H9 (cell line): ENCODE measurements at regions not wholly inside any gene's neighbourhood (a gene's known extent, or its start where the extent isn't known, plus 50 kb on each side); places are given as distances from the start of the nearest gene placed in this dataset.
"Not testable (repeated sequence)": the region's sequence is repeated elsewhere in the genome, so short reads cannot be mapped to it uniquely, and the experiment has no call there.

Experiments used
- DNase-seq: peaks from one replicate; pipeline ENCODE4 v3.0.0-alpha.2; 2017
- H2AFZ ChIP-seq: one replicate; pipeline ENCODE4 v1.6.1; 2013; ENCODE audit warnings: mild to moderate bottlenecking, low read length, control low read depth, moderate library complexity
- H2AK5ac ChIP-seq: 2 replicates; pipeline ENCODE4 v1.6.1; 2013; ENCODE audit warnings: low read length, control low read depth, mixed read lengths; ENCODE audit not compliant: insufficient read length
- H2BK120ac ChIP-seq: one replicate; pipeline ENCODE4 v1.6.1; 2013; ENCODE audit warnings: low read depth, mild to moderate bottlenecking, low read length, control low read depth, inconsistent platforms; ENCODE audit not compliant: poor library complexity, severe bottlenecking
- H2BK12ac ChIP-seq: 2 replicates; pipeline ENCODE4 v1.6.1; 2013; ENCODE audit warnings: low read length, control low read depth, mixed read lengths, low read depth; ENCODE audit not compliant: insufficient read length
- H2BK15ac ChIP-seq: 2 replicates; pipeline ENCODE4 v1.6.1; 2013; ENCODE audit warnings: low read depth, low read length, control low read depth
- H2BK20ac ChIP-seq: one replicate; pipeline ENCODE4 v1.6.1; 2013; ENCODE audit warnings: low read depth, mild to moderate bottlenecking, low read length, control low read depth, inconsistent platforms; ENCODE audit not compliant: poor library complexity, severe bottlenecking
- H2BK5ac ChIP-seq: 2 replicates; pipeline ENCODE4 v1.6.1; 2013; ENCODE audit warnings: low read length, control low read depth, mixed read lengths; ENCODE audit not compliant: insufficient read length
- H3K14ac ChIP-seq: 2 replicates; pipeline ENCODE4 v1.6.1; 2013; ENCODE audit warnings: low read length, control low read depth; ENCODE audit not compliant: insufficient read depth
- H3K18ac ChIP-seq: 2 replicates; pipeline ENCODE4 v1.6.1; 2013; ENCODE audit warnings: low read depth, mild to moderate bottlenecking, mixed read lengths, low read length, control low read depth; ENCODE audit not compliant: insufficient read length
- H3K23ac ChIP-seq: 2 replicates; pipeline ENCODE4 v1.6.1; 2013; ENCODE audit warnings: low read length, control low read depth, mixed read lengths, low read depth; ENCODE audit not compliant: insufficient read length
- H3K23me2 ChIP-seq: 2 replicates; pipeline ENCODE4 v1.6.1; 2013; ENCODE audit warnings: low read depth, mild to moderate bottlenecking, mixed read lengths, low read length, control low read depth; ENCODE audit not compliant: insufficient read length, poor library complexity, severe bottlenecking
- H3K27ac ChIP-seq: 2 replicates; pipeline ENCODE4 v1.5.1; 2013; ENCODE audit warnings: low read length, control low read depth, mixed read lengths, low read depth; ENCODE audit not compliant: insufficient read length
- H3K27me3 ChIP-seq: 2 replicates; pipeline ENCODE4 v1.6.1; 2013; ENCODE audit warnings: low read length, control low read depth, inconsistent platforms; ENCODE audit not compliant: insufficient read depth
- H3K4ac ChIP-seq: 2 replicates; pipeline ENCODE4 v1.6.1; 2013; ENCODE audit warnings: low read depth, mild to moderate bottlenecking, control low read depth, inconsistent platforms, low read length, moderate library complexity
- H3K4me1 ChIP-seq: 2 replicates; pipeline ENCODE4 v1.6.1; 2013; ENCODE audit warnings: low read length, control low read depth, inconsistent platforms; ENCODE audit not compliant: insufficient read depth
- H3K4me2 ChIP-seq: 2 replicates; pipeline ENCODE4 v1.6.1; 2013; ENCODE audit warnings: low read length, control low read depth, mixed read lengths; ENCODE audit not compliant: insufficient read length, insufficient read depth
- H3K56ac ChIP-seq: 2 replicates; pipeline ENCODE4 v1.6.1; 2013; ENCODE audit warnings: low read depth, mild to moderate bottlenecking, mixed read lengths, low read length, control low read depth; ENCODE audit not compliant: insufficient read length
- H3K79me1 ChIP-seq: 2 replicates; pipeline ENCODE4 v1.6.1; 2013; ENCODE audit warnings: low read depth, mild to moderate bottlenecking, moderate library complexity, low read length, control low read depth, inconsistent platforms; ENCODE audit not compliant: insufficient read depth, poor library complexity, severe bottlenecking
- H3K79me2 ChIP-seq: 2 replicates; pipeline ENCODE4 v1.6.1; 2013; ENCODE audit warnings: low read length, control low read depth, inconsistent platforms; ENCODE audit not compliant: insufficient read depth
- H3K9ac ChIP-seq: 2 replicates; pipeline ENCODE4 v1.6.1; 2013; ENCODE audit warnings: low read length, control low read depth, mixed read lengths; ENCODE audit not compliant: insufficient read length; ENCODE audit errors: extremely low read depth
- H3K9me3 ChIP-seq: one replicate; pipeline ENCODE4 v1.6.1; 2013; ENCODE audit warnings: low read depth, low read length, inconsistent platforms; ENCODE audit not compliant: control insufficient read depth
- H3T11ph ChIP-seq: one replicate; pipeline ENCODE4 v1.6.1; 2013; ENCODE audit warnings: mild to moderate bottlenecking, low read length, control low read depth, inconsistent platforms
- H4K20me1 ChIP-seq: one replicate; pipeline ENCODE4 v1.6.1; 2013; ENCODE audit not compliant: control insufficient read depth, insufficient read length, insufficient read depth
- H4K5ac ChIP-seq: 2 replicates; pipeline ENCODE4 v1.6.1; 2013; ENCODE audit warnings: low read depth, mild to moderate bottlenecking, mixed read lengths, low read length, control low read depth; ENCODE audit not compliant: insufficient read length
- H4K8ac ChIP-seq: replicated peaks from 2 replicates; pipeline ENCODE4 v1.6.1; 2013; ENCODE audit warnings: low read length, control low read depth, mixed read lengths, low read depth; ENCODE audit not compliant: insufficient read length
- H4K91ac ChIP-seq: 2 replicates; pipeline ENCODE4 v1.6.1; 2013; ENCODE audit warnings: low read depth, mild to moderate bottlenecking, moderate library complexity, mixed read lengths, low read length, control low read depth; ENCODE audit not compliant: insufficient read length
- H3K27ac Mint-ChIP-seq, 3 experiments: 2 replicates in 2 of 3; 3 replicates in 1 of 3; pipeline ENCODE4 v1.8.0; 2020 to 2021; ENCODE audit warnings: mixed read lengths in 3 of 3, mild to moderate bottlenecking in 1 of 3, moderate library complexity in 1 of 3
- H3K27me3 Mint-ChIP-seq: 2 replicates; pipeline ENCODE4 v1.8.0; 2021; ENCODE audit warnings: low read depth, mild to moderate bottlenecking, moderate library complexity, mixed read lengths
- H3K36me3 Mint-ChIP-seq, 3 experiments: 2 replicates in 2 of 3; 3 replicates in 1 of 3; pipeline ENCODE4 v1.8.0; 2020 to 2021; ENCODE audit warnings: low read depth in 3 of 3, mixed read lengths in 3 of 3; ENCODE audit not compliant: insufficient read depth in 1 of 3
- H3K4me1 Mint-ChIP-seq, 2 experiments: 2 replicates each; pipeline ENCODE4 v1.8.0; 2020; ENCODE audit warnings: mixed read lengths in 2 of 2
- H3K4me3 Mint-ChIP-seq, 2 experiments: 2 replicates in 1 of 2; 3 replicates in 1 of 2; pipeline ENCODE4 v1.8.0; 2020 to 2021; ENCODE audit warnings: mild to moderate bottlenecking in 2 of 2, mixed read lengths in 2 of 2, moderate library complexity in 1 of 2
- H3K9me3 Mint-ChIP-seq, 2 experiments: 2 replicates in 1 of 2; 3 replicates in 1 of 2; pipeline ENCODE4 v1.8.0; 2020; ENCODE audit warnings: mild to moderate bottlenecking in 2 of 2, mixed read lengths in 2 of 2, moderate library complexity in 1 of 2
- WGBS: extraction: QIAGEN DNeasy Blood & Tissue Kit; methylation state at CpG from one replicate; pipeline ENCODE4 v1.1.7; 2013; ENCODE audit warnings: missing lambda C conversion rate, low lambda C conversion rate, mixed read lengths; ENCODE audit not compliant: insufficient read length; ENCODE audit errors: extremely low coverage; 5-methylcytosine and 5-hydroxymethylcytosine counted together
- TF ChIP-seq, protein P1 (sequence below): fragments of 200-600 bp; sonication (generic); conservative IDR thresholded peaks from 3 replicates; pipeline ENCODE4 v1.8.0; 2021; ENCODE audit warnings: antibody characterized with exemption, mild to moderate bottlenecking

DNA sequence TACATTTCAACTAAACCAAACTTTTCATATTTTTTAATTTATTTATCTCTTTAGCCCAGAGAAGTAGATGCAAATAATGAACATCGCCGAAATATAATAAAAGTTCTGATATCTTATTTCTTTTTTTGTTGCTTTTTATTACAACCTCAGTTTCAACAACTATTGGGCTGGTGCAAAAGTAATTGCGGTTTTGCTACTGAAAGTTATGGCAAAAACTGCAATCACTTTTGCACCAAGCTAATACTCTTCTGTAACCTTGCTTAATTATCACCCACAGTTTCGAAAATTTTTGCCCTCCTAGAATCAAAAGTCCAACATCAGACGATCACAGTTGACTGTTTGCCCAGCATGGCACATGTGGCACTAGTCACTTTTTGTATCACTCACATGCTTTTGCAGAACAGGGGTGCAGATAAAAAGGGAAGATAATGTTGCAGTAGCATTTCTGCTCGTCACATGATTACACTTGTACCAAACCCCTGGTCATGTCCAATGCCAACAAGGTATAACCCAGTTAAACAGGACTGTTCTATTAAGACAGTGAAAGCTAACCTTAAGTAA, 242.4 kb upstream of the GALNT5 start:
- no peaks in the 10 kb centered on the region for H3K79me2 ChIP-seq
- no peak overlapping the region for H2BK20ac ChIP-seq
- no peak overlapping the region for H2BK12ac ChIP-seq
- no peak overlapping the region for H3T11ph ChIP-seq
- H3K18ac ChIP-seq: no peak overlapping the region
- Mint-ChIP-seq H3K27me3 (no peaks in the 10 kb centered on the region), H3K27ac (no peak overlapping the region), H3K4me3 (no peak overlapping the region), H3K9me3 (no peaks in the 10 kb centered on the region; a peak in 1 of 5 replicates), H3K36me3 (no peaks in the 10 kb centered on the region), H3K4me1 (no peaks in the 10 kb centered on the region)
- H3K23me2 ChIP-seq: no peaks in the 10 kb centered on the region
- H3K4me1 ChIP-seq: no peaks in the 10 kb centered on the region
- H2AFZ ChIP-seq: no peak overlapping the region
- H3K27ac ChIP-seq: no peak overlapping the region
- no CpG with 5 or more reads among the region's 6 CpGs for WGBS
- no peaks in the 10 kb centered on the region for H4K20me1 ChIP-seq
- no peak overlapping the region for H4K91ac ChIP-seq
- H4K8ac ChIP-seq: no peak overlapping the region
- H3K56ac ChIP-seq: no peak overlapping the region
- H3K27me3 ChIP-seq: no peaks in the 10 kb centered on the region
- no peak overlapping the region for H3K14ac ChIP-seq
- no peak for DNase-seq
- no peak overlapping the region for H2BK5ac ChIP-seq
- H3K79me1 ChIP-seq: no peaks in the 10 kb centered on the region
- H3K4ac ChIP-seq: no peak overlapping the region
- H3K9me3 ChIP-seq: no peaks in the 10 kb centered on the region
- TF ChIP-seq, protein P1, sequence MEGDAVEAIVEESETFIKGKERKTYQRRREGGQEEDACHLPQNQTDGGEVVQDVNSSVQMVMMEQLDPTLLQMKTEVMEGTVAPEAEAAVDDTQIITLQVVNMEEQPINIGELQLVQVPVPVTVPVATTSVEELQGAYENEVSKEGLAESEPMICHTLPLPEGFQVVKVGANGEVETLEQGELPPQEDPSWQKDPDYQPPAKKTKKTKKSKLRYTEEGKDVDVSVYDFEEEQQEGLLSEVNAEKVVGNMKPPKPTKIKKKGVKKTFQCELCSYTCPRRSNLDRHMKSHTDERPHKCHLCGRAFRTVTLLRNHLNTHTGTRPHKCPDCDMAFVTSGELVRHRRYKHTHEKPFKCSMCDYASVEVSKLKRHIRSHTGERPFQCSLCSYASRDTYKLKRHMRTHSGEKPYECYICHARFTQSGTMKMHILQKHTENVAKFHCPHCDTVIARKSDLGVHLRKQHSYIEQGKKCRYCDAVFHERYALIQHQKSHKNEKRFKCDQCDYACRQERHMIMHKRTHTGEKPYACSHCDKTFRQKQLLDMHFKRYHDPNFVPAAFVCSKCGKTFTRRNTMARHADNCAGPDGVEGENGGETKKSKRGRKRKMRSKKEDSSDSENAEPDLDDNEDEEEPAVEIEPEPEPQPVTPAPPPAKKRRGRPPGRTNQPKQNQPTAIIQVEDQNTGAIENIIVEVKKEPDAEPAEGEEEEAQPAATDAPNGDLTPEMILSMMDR: no peak
- H3K4me2 ChIP-seq: no peak overlapping the region
- no peak overlapping the region for H3K23ac ChIP-seq
- H2AK5ac ChIP-seq: no peak overlapping the region
- H3K9ac ChIP-seq: no peak overlapping the region
- no peak overlapping the region for H4K5ac ChIP-seq
- H2BK15ac ChIP-seq: no peak overlapping the region
- H2BK120ac ChIP-seq: no peak overlapping the region

DNA sequence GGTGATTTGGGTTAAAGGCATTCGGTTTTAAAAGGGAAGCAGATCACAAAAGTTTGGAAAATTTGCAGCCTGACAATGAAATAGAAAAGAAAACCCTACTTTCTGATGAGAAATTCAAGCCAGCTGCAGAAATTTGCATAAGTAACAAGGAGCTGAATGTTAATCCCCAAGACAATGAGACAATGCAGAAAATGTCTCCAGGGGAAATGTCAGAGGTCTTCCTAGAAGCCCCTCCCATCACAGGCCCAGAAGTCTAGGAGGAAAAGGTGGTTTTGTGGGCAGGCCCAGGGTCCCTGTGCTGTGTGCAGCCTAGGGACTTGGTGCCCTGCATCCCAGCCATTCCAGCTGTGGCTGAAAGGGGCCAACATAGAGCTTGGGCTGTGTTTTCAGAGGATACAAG, 234.2 kb upstream of the GALNT5 start:
- not testable (repeated sequence) for H4K20me1 ChIP-seq, H4K5ac ChIP-seq, H2BK120ac ChIP-seq, H3K4ac ChIP-seq, H3K79me2 ChIP-seq, H3K79me1 ChIP-seq, H3K4me3 Mint-ChIP-seq, H3K9ac ChIP-seq, H4K91ac ChIP-seq, H3K23ac ChIP-seq, H2BK12ac ChIP-seq, H3K9me3 ChIP-seq, H2BK20ac ChIP-seq, H3K27me3 Mint-ChIP-seq, H3K4me1 ChIP-seq, DNase-seq, H3K23me2 ChIP-seq, H4K8ac ChIP-seq, H3K56ac ChIP-seq, H3K27me3 ChIP-seq, H3K4me2 ChIP-seq, H2BK15ac ChIP-seq, H2BK5ac ChIP-seq, H3T11ph ChIP-seq, H3K27ac ChIP-seq, H2AK5ac ChIP-seq, H2AFZ ChIP-seq, H3K14ac ChIP-seq, H3K18ac ChIP-seq
- Mint-ChIP-seq H3K27ac (peak overlapping the region in 1 of 3 experiments; percentile 89; a peak in 3 of 7 replicates), H3K36me3 (peaks cover 14 to 37% (median 22%) of the 10 kb centered on the region in 3 experiments), H3K4me1 (peaks cover 8 to 10% of the 10 kb centered on the region in 2 experiments), H3K9me3 (peaks cover 25 to 30% of the 10 kb centered on the region in 2 experiments)
- WGBS: no CpG with 5 or more reads among the region's 1 CpG
